Prostate gland (tissue), 2 donors: ENCODE measurements at regions not wholly inside any gene's neighbourhood (a gene's known extent, or its start where the extent isn't known, plus 50 kb on each side); places are given as distances from the start of the nearest gene placed in this dataset.

ENCODE experiments used
- DNase-seq: peaks from one replicate; pipeline ENCODE4 v3.0.0-alpha.2; 2019; ENCODE audit warnings: low spot score
- H3K27ac ChIP-seq, 2 donors: fragments of 200-600 bp; sonication (generic); 2 replicates each; pipeline ENCODE4 v1.5.1; 2017 to 2019
- H3K27me3 ChIP-seq: fragments of 200-600 bp; sonication (generic); replicated peaks from 2 replicates; pipeline ENCODE4 v1.5.1; 2019; ENCODE audit not compliant: insufficient read depth
- H3K36me3 ChIP-seq, 2 donors: fragments of 200-600 bp; sonication (generic); 1 replicate in 1 of 2; 2 replicates in 1 of 2; pipeline versions ENCODE4 v1.5.1 to v1.8.1; 2017 to 2019
- H3K4me1 ChIP-seq: fragments of 200-600 bp; sonication (generic); replicated peaks from 2 replicates; pipeline ENCODE4 v1.5.1; 2019
- H3K4me3 ChIP-seq, 2 donors: fragments of 200-600 bp; sonication (generic); 2 replicates each; pipeline ENCODE4 v1.5.1; 2017 to 2019
- H3K9me3 ChIP-seq: fragments of 200-600 bp; sonication (generic); 2 replicates; pipeline ENCODE4 v1.5.1; 2017
- POLR2A ChIP-seq: fragments of 450-650 bp; IDR thresholded peaks from one replicate; pipeline ENCODE4 v1.6.1; 2016; ENCODE audit warnings: antibody characterized with exemption, mild to moderate bottlenecking
- POLR2AphosphoS5 ChIP-seq: sonication (generic); formaldehyde crosslinking; IDR thresholded peaks from one replicate; pipeline ENCODE4 v1.6.1; 2017; ENCODE audit warnings: antibody characterized with exemption
- WGBS: methylation state at CpG from one replicate; pipeline ENCODE4 v1.1.5; 2018; 5-methylcytosine and 5-hydroxymethylcytosine counted together
- intact Hi-C: fragments of 100-400 bp; cut with DNase I; formaldehyde crosslinking; loops from one replicate; pipeline ENCODE4 v1.14.2; 2022
- TF ChIP-seq, protein P1 (sequence below), 4 experiments: fragments of 200-600 bp in 2 of 4; fragments of 450-650 bp in 2 of 4; sonication (generic) in 2 of 4; IDR thresholded peaks; 1 replicate in 3 of 4; 2 replicates in 1 of 4; pipeline ENCODE4 v1.5.1; 2016 to 2019; ENCODE audit warnings: antibody characterized with exemption in 4 of 4, mild to moderate bottlenecking in 2 of 4, moderate library complexity in 2 of 4

DNA sequence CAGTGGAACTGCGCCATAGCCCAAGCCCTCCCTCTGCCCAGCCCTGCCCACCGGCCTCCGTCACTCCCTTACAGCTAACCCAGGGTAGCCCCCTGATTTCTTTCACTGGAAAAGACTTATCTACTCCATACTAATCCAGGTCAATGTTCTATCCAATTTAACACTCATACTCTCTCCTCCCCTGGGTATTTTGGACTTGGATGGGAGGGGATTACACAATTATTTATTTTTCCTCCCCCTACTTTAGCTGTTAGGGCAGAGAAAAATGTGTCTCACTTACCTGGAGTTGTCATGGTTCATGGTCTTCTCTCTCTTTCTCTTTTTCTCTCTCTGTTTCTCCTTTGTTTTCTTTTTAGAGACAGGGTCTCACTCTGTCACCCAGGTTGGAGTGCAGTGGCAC, 100.6 kb upstream of the ST8SIA3 start:
- H3K36me3 ChIP-seq = no peaks in the 10 kb centered on the region
- 95% methylated on average over 3 of the region's 3 CpGs for WGBS
- H3K9me3 ChIP-seq = no peaks in the 10 kb centered on the region
- no peaks in the 10 kb centered on the region for H3K4me1 ChIP-seq
- no peak for DNase-seq
- intact Hi-C loops = no loop called here
- no peaks in the 10 kb centered on the region for H3K27me3 ChIP-seq
- H3K4me3 ChIP-seq = no peak overlapping the region
- no peak overlapping the region for H3K27ac ChIP-seq
- TF ChIP-seq, protein P1, sequence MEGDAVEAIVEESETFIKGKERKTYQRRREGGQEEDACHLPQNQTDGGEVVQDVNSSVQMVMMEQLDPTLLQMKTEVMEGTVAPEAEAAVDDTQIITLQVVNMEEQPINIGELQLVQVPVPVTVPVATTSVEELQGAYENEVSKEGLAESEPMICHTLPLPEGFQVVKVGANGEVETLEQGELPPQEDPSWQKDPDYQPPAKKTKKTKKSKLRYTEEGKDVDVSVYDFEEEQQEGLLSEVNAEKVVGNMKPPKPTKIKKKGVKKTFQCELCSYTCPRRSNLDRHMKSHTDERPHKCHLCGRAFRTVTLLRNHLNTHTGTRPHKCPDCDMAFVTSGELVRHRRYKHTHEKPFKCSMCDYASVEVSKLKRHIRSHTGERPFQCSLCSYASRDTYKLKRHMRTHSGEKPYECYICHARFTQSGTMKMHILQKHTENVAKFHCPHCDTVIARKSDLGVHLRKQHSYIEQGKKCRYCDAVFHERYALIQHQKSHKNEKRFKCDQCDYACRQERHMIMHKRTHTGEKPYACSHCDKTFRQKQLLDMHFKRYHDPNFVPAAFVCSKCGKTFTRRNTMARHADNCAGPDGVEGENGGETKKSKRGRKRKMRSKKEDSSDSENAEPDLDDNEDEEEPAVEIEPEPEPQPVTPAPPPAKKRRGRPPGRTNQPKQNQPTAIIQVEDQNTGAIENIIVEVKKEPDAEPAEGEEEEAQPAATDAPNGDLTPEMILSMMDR (IDR thresholded peaks at IDR 0.05) = no peak
- TF ChIP-seq POLR2A = no peak
- TF ChIP-seq POLR2AphosphoS5 = no peak

DNA sequence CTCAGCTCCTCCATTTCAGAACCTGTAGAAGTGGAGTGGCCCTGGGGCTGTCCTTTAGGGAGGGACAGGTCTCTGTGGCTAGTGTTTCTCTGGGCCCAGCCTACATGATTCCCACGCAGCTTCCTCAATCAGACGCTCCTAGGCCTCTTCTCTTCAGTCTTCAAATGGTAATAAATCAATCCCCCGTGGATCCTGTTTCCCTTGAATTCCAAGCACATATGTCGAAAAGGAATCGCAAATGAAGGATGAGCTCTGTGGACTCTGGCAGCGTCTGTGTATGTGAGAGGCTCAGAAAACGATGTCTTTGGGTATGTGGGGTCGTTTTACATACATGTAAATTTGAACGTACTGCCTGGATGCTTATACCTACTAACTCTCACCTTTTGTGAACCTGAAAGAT, 98.5 kb upstream of the ST8SIA3 start:
- intact Hi-C loops = no loop called here
- Histone ChIP-seq H3K9me3 (no peaks in the 10 kb centered on the region), H3K4me3 (no peak overlapping the region), H3K4me1 (no peaks in the 10 kb centered on the region), H3K27me3 (no peaks in the 10 kb centered on the region), H3K27ac (no peak overlapping the region), H3K36me3 (no peaks in the 10 kb centered on the region)
- TF ChIP-seq POLR2AphosphoS5 (no peak), POLR2A (no peak)
- no peak for DNase-seq
- WGBS = 55% methylated on average over 9 of the region's 9 CpGs

DNA sequence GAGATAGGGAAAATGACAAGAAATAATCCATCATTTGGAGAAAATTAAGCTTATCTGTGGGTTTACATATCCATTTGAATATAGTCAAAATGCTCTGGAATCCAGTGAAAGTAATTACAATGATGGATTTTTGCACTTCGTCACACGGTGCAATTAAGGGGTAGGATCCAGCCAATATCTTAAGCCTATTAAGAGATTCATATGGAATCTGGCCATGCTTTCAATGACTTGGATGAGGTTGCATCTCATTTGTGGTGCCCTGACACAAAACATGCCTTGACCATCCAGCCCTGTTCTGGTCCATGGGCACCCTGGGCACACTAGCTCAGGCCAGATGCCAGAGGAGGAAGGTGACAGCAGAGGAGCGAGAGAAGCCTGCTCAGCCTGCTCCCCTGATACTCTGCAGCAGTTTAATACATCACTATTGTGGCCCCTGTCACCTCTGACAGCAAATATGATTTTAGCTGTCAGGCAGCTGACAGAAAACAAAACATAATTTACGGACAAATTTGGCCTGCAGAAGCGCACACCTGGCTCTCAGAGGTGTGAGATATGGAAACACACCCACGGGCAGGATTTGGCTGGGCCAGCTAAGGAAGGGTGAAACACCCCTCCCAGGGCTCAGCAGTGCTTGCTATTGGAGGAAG, 94.1 kb upstream of the ST8SIA3 start:
- Histone ChIP-seq H3K9me3 (no peaks in the 10 kb centered on the region), H3K27me3 (no peaks in the 10 kb centered on the region), H3K4me1 (no peaks in the 10 kb centered on the region), H3K36me3 (no peaks in the 10 kb centered on the region), H3K4me3 (no peak overlapping the region), H3K27ac (no peak overlapping the region)
- no peak for DNase-seq
- TF ChIP-seq, protein P1 (IDR thresholded peaks at IDR 0.05) = no peak
- TF ChIP-seq POLR2AphosphoS5 (no peak), POLR2A (no peak)
- 70% methylated on average over 6 of the region's 6 CpGs for WGBS
- intact Hi-C loops = no loop called here

DNA sequence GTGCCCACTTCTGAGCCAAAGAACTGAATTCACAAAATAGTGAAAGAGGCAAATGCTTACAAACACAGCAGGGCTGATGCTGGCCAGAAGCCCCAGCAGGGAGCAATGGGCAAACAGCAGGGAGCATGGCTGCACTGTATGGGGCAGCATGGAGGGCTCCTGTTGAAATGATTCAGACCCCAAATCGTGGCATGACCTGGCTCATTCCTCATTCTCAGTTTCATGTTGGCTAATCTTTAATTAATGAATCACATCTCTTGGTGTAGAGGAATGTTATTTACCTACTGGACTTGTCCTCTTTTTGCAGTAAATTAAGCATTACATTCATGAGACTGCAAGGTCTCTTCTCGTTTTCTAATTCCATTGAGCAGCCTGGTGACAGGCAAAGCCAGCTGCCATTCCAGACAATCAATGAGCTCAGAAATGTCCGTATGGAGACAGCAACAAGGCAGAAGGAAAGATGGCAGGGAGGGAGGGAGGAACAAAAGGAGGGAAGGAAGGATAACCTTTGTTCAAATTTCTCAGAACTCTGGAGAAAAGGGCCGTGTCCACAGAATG, 84.9 kb upstream of the ST8SIA3 start:
- 47% methylated on average over 4 of the region's 4 CpGs for WGBS
- DNase-seq = no peak
- H3K36me3 ChIP-seq = no peaks in the 10 kb centered on the region
- H3K27ac ChIP-seq = no peak overlapping the region
- no peak for TF ChIP-seq POLR2A
- no peak for TF ChIP-seq POLR2AphosphoS5
- TF ChIP-seq, protein P1 (IDR thresholded peaks at IDR 0.05) = no peak
- intact Hi-C loops = no loop called here
- no peaks in the 10 kb centered on the region for H3K27me3 ChIP-seq
- H3K4me1 ChIP-seq = no peaks in the 10 kb centered on the region
- no peak overlapping the region for H3K4me3 ChIP-seq
- H3K9me3 ChIP-seq = no peaks in the 10 kb centered on the region

DNA sequence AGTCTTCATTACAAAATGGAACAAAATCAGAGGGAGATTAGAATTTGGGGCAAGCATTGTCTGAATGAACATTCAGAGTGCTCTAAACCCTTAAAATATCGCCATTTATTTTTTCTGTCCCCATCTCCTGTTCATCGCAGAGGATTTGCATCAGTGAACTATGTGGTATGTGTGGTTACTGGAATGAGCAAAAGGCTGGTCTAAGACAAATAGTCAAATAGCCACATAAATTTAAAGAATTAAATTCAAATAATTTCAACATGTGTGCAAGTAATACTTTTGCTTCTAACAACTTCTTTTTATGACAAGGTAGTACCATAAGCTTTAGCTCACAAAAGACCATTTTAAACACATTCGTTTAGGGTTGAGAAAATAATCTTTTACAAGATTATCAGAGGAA, 82.6 kb upstream of the ST8SIA3 start:
- no peaks in the 10 kb centered on the region for H3K27me3 ChIP-seq
- no peak for DNase-seq
- no peak overlapping the region for H3K4me3 ChIP-seq
- intact Hi-C loops = no loop called here
- H3K9me3 ChIP-seq = no peaks in the 10 kb centered on the region
- no peaks in the 10 kb centered on the region for H3K4me1 ChIP-seq
- H3K36me3 ChIP-seq = no peaks in the 10 kb centered on the region
- no peak for TF ChIP-seq POLR2AphosphoS5
- TF ChIP-seq, protein P1 (IDR thresholded peaks at IDR 0.05) = no peak
- no peak for TF ChIP-seq POLR2A
- 66% methylated on average over 3 of the region's 3 CpGs for WGBS
- no peak overlapping the region for H3K27ac ChIP-seq
